HEK293 (cell line): ENCODE measurements at regions not wholly inside any gene's neighbourhood (a gene's known extent, or its start where the extent isn't known, plus 50 kb on each side); places are given as distances from the start of the nearest gene placed in this dataset.

Experiments
- CTCF ChIA-PET: fragments of 350-600 bp; formaldehyde crosslinking; extraction: SDS; loops from one replicate; lab custom pipeline; 2021; ENCODE audit warnings: antibody characterized with exemption; lab: Yijun Ruan, JAX
- POLR2A ChIA-PET: fragments of 300-600 bp; formaldehyde crosslinking; extraction: SDS; loops from one replicate; lab custom pipeline; 2020; ENCODE audit warnings: antibody characterized with exemption, inconsistent platforms; lab: Yijun Ruan, JAX
- H3K27ac ChIP-seq: fragments of 200-500 bp; sonication (Bioruptor generic); 2 replicates; pipeline ENCODE4 v1.5.1; 2014; ENCODE audit warnings: low read depth, low read length, control low read depth, inconsistent platforms; ENCODE audit errors: extremely low read depth
- H3K36me3 ChIP-seq, 2 experiments: fragments of 200-500 bp in 1 of 2; sonication (Bioruptor generic) in 1 of 2; 1 replicate in 1 of 2; 2 replicates in 1 of 2; pipeline ENCODE4 v1.5.1; 2014 to 2017; ENCODE audit warnings: inconsistent platforms in 2 of 2, low read length in 2 of 2; ENCODE audit not compliant: control insufficient read depth in 2 of 2, insufficient read depth in 1 of 2
- H3K4me1 ChIP-seq: fragments of 200-500 bp; sonication (Bioruptor generic); 2 replicates; pipeline ENCODE4 v1.5.1; 2014; ENCODE audit warnings: mild to moderate bottlenecking, low read length, inconsistent platforms; ENCODE audit not compliant: control insufficient read depth, insufficient read depth
- H3K4me3 ChIP-seq: 2 replicates; pipeline ENCODE4 v1.5.1; 2011; ENCODE audit warnings: low read depth, mild to moderate bottlenecking, control low read depth, low read length, moderate library complexity
- H3K9me3 ChIP-seq: fragments of 200-500 bp; sonication (Bioruptor generic); 2 replicates; pipeline ENCODE4 v1.5.1; 2014; ENCODE audit warnings: low read depth, low read length, inconsistent platforms; ENCODE audit not compliant: control insufficient read depth, insufficient read depth
- FEZF1 ChIP-seq: fragments of 450-650 bp; formaldehyde crosslinking; IDR thresholded peaks from 2 replicates; pipeline ENCODE4 v1.5.1; 2016; ENCODE audit warnings: missing biosample characterization, missing genetic modification characterization
- IKZF3 ChIP-seq: fragments of 450-650 bp; IDR thresholded peaks from 2 replicates; pipeline ENCODE4 v1.5.0; 2018; ENCODE audit warnings: missing biosample characterization, mild to moderate bottlenecking, missing genetic modification characterization, moderate library complexity
- SETDB1 ChIP-seq: IDR thresholded peaks from one replicate; pipeline ENCODE4 v1.6.1; 2017; ENCODE audit warnings: mild to moderate bottlenecking, low read length, moderate library complexity, mixed read lengths; ENCODE audit not compliant: insufficient read length
- TSHZ1 ChIP-seq: fragments of 450-650 bp; formaldehyde crosslinking; IDR thresholded peaks from 2 replicates; pipeline ENCODE4 v1.5.1; 2016; ENCODE audit warnings: missing biosample characterization, missing genetic modification characterization, borderline replicate concordance
- ZBTB1 ChIP-seq: fragments of 450-650 bp; formaldehyde crosslinking; IDR thresholded peaks from 2 replicates; pipeline ENCODE4 v1.5.1; 2016; ENCODE audit warnings: missing biosample characterization, missing genetic modification characterization
- ZBTB21 ChIP-seq: fragments of 450-650 bp; formaldehyde crosslinking; IDR thresholded peaks from 2 replicates; pipeline ENCODE4 v1.5.1; 2017; ENCODE audit warnings: missing biosample characterization, missing genetic modification characterization
- ZBTB7A ChIP-seq: fragments of 450-650 bp; formaldehyde crosslinking; IDR thresholded peaks from 2 replicates; pipeline ENCODE4 v1.5.1; 2016; ENCODE audit warnings: low read depth, missing biosample characterization, missing genetic modification characterization
- ZEB2 ChIP-seq: fragments of 450-650 bp; formaldehyde crosslinking; IDR thresholded peaks from 2 replicates; pipeline ENCODE4 v1.5.1; 2016; ENCODE audit warnings: missing biosample characterization, missing genetic modification characterization
- ZNF10 ChIP-seq: fragments of 450-650 bp; formaldehyde crosslinking; IDR thresholded peaks from 2 replicates; pipeline ENCODE4 v1.5.1; 2017; ENCODE audit warnings: missing biosample characterization, missing genetic modification characterization
- ZNF169 ChIP-seq: fragments of 450-650 bp; formaldehyde crosslinking; IDR thresholded peaks from 2 replicates; pipeline ENCODE4 v1.5.1; 2016; ENCODE audit warnings: missing biosample characterization, missing genetic modification characterization
- ZNF391 ChIP-seq: fragments of 450-650 bp; formaldehyde crosslinking; IDR thresholded peaks from 2 replicates; pipeline ENCODE4 v1.5.1; 2016; ENCODE audit warnings: low read depth, missing biosample characterization, missing genetic modification characterization, borderline replicate concordance
- ZNF433 ChIP-seq: fragments of 450-650 bp; formaldehyde crosslinking; IDR thresholded peaks from 2 replicates; pipeline ENCODE4 v1.5.1; 2016; ENCODE audit warnings: missing biosample characterization, missing genetic modification characterization, low read depth
- ZNF518A ChIP-seq: fragments of 450-650 bp; formaldehyde crosslinking; conservative IDR thresholded peaks from 2 replicates; pipeline ENCODE4 v1.5.1; 2016; ENCODE audit warnings: low read depth, missing biosample characterization, missing genetic modification characterization
- ZNF571 ChIP-seq: fragments of 450-650 bp; formaldehyde crosslinking; IDR thresholded peaks from 2 replicates; pipeline ENCODE4 v1.5.0; 2017; ENCODE audit warnings: missing biosample characterization, missing genetic modification characterization
- ZNF585B ChIP-seq: fragments of 450-650 bp; formaldehyde crosslinking; IDR thresholded peaks from 2 replicates; pipeline ENCODE4 v1.5.1; 2016; ENCODE audit warnings: missing biosample characterization, missing genetic modification characterization
- ZNF747 ChIP-seq: fragments of 450-650 bp; formaldehyde crosslinking; IDR thresholded peaks from 2 replicates; pipeline ENCODE4 v1.5.1; 2016; ENCODE audit warnings: missing biosample characterization, missing genetic modification characterization
- TF ChIP-seq, protein P1 (sequence below): fragments of 450-650 bp; formaldehyde crosslinking; IDR thresholded peaks from 2 replicates; pipeline ENCODE4 v1.5.1; 2016; ENCODE audit warnings: missing biosample characterization, missing genetic modification characterization
- TF ChIP-seq, protein P2 (sequence below): fragments of 450-650 bp; IDR thresholded peaks from 2 replicates; pipeline ENCODE4 v1.5.1; 2018; ENCODE audit warnings: missing biosample characterization, missing genetic modification characterization

DNA sequence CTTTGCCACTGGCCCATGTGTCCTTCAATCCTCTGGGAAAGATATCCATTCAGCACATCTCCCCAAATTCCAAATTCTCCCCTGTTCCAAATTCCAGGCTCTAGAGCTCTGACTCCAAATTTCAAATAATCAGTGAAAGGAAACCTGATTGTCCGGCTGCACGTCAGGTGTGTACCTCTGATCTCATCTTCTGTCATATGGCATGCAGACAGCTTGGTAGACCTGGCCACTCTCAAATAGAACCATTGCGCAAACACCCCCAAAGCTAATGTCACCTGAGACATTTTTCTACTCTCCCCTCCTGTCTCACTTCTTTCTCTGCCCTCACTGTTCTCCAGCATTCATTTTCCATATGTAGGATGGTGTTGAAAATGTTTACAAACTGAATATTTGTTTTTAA, 337.0 kb upstream of the DYNLRB2 start (continued):
- TF ChIP-seq ZNF571 (tag by site-specific recombination): no peak

GRCh38 chr16:80202831-80203413, 337.9 kb upstream of the DYNLRB2 start:
- no peak overlapping the region for H3K27ac ChIP-seq

GRCh38 chr16:80200079-80200478, 340.7 kb upstream of the DYNLRB2 start:
- Histone ChIP-seq H3K4me1 (no peaks in the 10 kb centered on the region), H3K36me3 (no peaks in the 10 kb centered on the region), H3K4me3 (no peak overlapping the region), H3K27ac (no peak overlapping the region), H3K9me3 (no peaks in the 10 kb centered on the region)
- CTCF ChIA-PET: no interaction called here
- POLR2A ChIA-PET: no interaction called here
- no peak for TF ChIP-seq ZNF585B (tag by site-specific recombination)
- TF ChIP-seq ZEB2 (tag by site-specific recombination): no peak
- no peak for TF ChIP-seq ZBTB7A (tag by site-specific recombination)
- TF ChIP-seq TSHZ1 (tag by site-specific recombination): no peak
- no peak for TF ChIP-seq ZNF747 (tag by site-specific recombination)
- no peak for TF ChIP-seq ZBTB21
- no peak for TF ChIP-seq FEZF1 (tag by site-specific recombination)
- TF ChIP-seq ZNF391 (tag by site-specific recombination): no peak
- TF ChIP-seq ZNF433: no peak
- TF ChIP-seq, protein P1, sequence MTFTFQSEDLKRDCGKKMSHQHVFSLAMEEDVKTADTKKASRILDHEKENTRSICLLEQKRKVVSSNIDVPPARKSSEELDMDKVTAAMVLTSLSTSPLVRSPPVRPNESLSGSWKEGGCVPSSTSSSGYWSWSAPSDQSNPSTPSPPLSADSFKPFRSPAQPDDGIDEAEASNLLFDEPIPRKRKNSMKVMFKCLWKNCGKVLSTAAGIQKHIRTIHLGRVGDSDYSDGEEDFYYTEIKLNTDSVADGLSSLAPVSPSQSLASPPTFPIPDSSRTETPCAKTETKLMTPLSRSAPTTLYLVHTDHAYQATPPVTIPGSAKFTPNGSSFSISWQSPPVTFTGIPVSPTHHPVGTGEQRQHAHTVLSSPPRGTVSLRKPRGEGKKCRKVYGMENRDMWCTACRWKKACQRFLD: no peak
- no peak for TF ChIP-seq ZNF518A (tag by site-specific recombination)
- TF ChIP-seq ZBTB1 (tag by site-specific recombination): no peak
- no peak for TF ChIP-seq ZNF10
- no peak for TF ChIP-seq ZNF169 (tag by site-specific recombination)

More at GRCh38 chr16:80202831-80203413, 337.9 kb upstream of the DYNLRB2 start:
- CTCF ChIA-PET: no interaction called here
- H3K4me3 ChIP-seq: no peak overlapping the region
- TF ChIP-seq SETDB1 (no peak), IKZF3 (tag by site-specific recombination) (no peak)
- TF ChIP-seq, protein P2, sequence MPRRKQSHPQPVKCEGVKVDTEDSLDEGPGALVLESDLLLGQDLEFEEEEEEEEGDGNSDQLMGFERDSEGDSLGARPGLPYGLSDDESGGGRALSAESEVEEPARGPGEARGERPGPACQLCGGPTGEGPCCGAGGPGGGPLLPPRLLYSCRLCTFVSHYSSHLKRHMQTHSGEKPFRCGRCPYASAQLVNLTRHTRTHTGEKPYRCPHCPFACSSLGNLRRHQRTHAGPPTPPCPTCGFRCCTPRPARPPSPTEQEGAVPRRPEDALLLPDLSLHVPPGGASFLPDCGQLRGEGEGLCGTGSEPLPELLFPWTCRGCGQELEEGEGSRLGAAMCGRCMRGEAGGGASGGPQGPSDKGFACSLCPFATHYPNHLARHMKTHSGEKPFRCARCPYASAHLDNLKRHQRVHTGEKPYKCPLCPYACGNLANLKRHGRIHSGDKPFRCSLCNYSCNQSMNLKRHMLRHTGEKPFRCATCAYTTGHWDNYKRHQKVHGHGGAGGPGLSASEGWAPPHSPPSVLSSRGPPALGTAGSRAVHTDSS (tag by site-specific recombination): no peak
- TF ChIP-seq, all 188 proteins: peak for 0
- H3K9me3 ChIP-seq: no peaks in the 10 kb centered on the region
- H3K36me3 ChIP-seq: no peaks in the 10 kb centered on the region
- no peaks in the 10 kb centered on the region for H3K4me1 ChIP-seq
- POLR2A ChIA-PET: no interaction called here
